DMS 273 (cell line): ENCODE measurements at regions not wholly inside any gene's neighbourhood (a gene's known extent, or its start where the extent isn't known, plus 50 kb on each side); places are given as distances from the start of the nearest gene placed in this dataset.
A peak's percentile ranks its signal among the peaks of the same experiment; 100 is the strongest.

Experiments used
- DNase-seq: peaks from one replicate; lab custom pipeline; 2025; ENCODE audit not compliant: unreplicated experiment; lab: John Stamatoyannopoulos, UW

GRCh38 chr10:88107296-88108097, 244.1 kb downstream of the PTEN start:
- no peak for DNase-seq

DNA sequence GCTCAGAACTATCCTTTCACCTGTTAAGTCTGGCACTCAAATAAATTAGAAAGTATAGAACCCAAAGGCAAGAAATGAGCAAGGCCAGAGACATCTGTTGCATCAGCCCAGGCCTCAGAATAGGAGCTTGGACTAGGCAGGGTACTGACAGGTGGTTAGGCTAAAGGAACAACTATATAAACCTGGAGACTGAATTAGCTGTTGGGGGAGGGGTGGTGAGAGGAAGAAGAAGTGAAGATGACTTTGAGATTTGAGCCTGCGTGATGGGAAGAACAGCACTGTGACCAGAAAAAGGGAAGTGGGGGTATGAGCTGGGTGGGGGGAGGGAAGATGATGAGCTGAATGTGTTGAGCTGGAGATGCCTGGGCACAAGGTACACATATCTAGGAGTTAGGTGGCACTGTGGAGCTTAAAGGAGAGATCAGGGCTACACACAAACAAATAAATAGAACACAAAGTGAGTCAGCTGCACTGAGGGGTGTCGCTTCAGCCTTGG, 244.7 kb downstream of the PTEN start:
- no peak for DNase-seq

GRCh38 chr10:88110355-88110754, 246.9 kb downstream of the PTEN start:
- no peak for DNase-seq

DNA sequence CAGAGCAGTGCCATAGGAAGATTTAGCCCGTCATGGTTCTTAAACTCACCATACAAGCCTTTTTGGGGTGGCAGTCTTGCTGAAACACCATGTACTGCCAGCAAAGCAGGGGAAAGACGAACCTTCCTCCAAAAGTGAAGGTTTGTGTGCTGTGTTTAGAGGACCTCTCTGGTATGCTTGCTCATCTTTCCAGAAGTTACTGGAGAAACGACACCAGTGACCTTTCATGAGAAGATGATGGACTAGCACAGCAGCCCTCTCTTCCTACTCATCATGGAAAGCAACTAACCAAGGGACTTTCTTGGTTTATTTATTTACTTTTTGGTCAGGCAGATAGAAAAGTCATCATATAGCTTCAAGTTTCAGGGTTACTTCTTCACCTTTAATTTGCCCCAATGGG, 247.4 kb downstream of the PTEN start:
- no peak for DNase-seq

- no peak for DNase-seq
Measured at GRCh38 chr10:88111294-88111693, 247.9 kb downstream of the PTEN start.

- DNase-seq, result no peak
Measured at GRCh38 chr10:88113232-88113631, 249.8 kb downstream of the PTEN start.

- DNase-seq, result no peak
Measured at GRCh38 chr10:88113657-88114272, 250.3 kb downstream of the PTEN start.

- peak; percentile 72 for DNase-seq
Measured at GRCh38 chr10:88114368-88114767, 250.9 kb downstream of the PTEN start.

DNA sequence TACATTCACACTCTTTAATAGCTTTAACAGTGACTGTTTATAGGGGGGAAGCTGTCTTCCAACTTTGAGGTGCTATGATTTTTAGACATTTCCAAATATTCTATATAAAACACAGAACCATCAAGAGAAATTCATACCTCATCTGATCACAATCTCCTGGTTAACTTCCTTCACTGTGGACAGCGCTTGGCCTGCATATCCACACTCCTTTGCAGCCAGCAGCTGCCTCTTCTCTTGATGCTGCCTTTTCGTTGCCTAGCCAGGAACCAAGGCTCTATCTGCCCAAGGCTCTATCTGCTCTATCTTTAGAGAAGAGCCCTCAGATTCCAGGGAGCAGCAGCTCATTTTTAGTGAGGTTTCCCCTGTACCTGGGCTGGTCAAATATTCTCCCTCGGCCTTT, 252.0 kb downstream of the PTEN start:
- DNase-seq, result no peak

GRCh38 chr10:88115968-88116367, 252.5 kb downstream of the PTEN start:
- no peak for DNase-seq

GRCh38 chr10:88116481-88116880, 253.1 kb downstream of the PTEN start:
- DNase-seq, result no peak

DNA sequence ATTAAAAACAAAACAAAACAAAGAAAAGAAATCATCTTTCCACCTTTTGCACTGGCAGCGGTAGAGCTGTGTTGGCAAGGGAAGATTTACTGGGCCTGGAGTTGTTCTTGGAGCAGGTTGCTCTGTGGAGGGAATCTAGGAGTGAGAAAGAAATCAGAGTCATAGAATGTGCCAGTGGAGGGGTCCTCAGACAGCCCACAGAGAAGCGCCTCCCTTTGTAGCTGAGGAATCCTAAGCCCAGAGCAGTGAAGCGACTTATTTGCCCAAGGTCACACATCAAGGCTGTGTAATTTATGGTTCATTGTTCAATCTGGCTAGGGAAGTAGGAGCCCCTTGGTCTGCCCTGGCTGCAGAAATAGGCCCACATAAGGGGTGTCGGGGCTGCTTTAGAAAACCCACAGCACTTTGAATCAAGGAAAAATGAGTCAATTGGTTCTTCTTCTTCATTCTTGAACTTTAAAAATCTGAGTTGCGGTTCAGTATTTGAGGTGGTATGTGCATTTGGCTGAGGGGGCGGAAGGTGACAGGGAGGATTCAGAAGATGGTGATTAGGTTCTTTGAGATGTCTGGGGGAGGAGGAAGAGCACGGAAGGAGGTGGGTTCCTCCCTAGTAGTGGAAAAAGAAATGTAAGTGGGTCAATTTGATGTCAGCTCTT, 253.7 kb downstream of the PTEN start:
- no peak for DNase-seq

DNA sequence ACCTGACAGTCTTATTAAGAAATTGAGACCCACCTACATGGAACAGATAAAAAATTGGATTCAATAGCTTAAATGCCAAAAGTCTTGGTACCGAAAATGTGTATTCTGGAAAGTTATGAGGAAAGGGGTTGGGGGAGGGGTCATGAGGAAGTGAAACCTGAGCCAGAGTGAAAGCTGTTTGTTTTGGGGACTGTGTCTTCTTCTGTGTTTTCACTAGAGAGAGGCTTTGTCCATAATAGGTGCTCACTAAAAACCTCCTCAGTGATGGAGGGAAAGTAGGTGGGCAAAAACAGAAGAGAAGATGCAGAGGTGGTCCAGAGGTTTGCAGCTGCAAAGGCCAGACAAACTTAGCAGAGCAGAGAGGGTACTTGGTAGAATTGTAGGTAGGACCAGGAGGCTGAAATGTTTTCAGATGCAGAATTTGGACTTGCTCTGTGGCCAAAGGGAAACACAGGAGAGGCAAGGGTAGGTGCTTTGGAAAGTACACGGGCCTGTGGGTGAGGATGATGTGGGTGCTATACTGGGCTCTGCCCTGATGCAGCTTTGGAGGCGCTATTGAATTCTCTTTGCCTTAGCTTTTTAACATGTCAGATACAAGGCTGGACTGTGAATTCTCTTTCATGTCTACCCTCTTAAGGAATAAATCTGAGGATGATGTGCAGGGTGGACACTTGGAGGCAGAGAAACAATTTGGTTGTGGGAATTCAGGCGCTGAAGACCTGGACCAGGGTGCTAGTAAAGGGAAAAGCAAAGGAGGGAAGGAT, 254.6 kb downstream of the PTEN start:
- DNase-seq, result peak; percentile 19

DNA sequence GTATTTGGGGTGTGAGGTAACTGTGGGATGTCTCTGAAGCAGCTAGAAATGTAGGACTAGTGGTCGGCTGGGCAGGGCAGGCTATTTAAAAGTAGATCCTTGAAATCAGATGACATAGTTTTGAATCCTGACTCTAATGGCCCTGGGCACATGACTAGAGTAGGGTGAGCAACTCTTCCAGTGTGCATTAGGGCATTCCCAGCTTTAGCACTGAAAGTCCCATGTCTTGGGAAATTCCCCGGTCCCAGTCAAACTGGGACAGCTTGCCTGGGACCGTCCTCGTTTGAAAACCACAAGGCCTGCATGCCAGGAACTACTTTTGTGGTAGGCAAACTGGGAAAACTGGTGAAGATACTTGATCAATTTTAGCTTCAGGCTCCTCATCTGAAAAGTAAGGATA, 255.3 kb downstream of the PTEN start:
- DNase-seq, result no peak

DNA sequence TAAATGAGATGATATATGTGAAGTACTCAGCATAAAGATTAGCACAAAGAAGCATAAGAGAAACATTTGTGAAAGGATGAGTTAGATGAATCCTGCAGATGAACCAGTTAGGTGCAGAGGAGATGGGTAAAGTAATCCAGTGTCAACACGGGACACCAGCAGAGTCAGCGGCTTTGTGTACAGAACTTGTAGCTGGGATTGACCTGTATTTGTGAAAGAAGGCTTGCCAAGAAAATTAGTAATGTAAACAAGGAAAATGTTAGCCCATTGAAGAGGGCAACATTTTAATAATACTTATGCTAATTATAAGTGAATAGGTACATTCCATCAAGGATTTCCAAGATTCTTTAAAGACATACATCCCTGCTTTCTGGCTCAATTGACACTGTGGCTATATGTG, 255.7 kb downstream of the PTEN start:
- no peak for DNase-seq

DNA sequence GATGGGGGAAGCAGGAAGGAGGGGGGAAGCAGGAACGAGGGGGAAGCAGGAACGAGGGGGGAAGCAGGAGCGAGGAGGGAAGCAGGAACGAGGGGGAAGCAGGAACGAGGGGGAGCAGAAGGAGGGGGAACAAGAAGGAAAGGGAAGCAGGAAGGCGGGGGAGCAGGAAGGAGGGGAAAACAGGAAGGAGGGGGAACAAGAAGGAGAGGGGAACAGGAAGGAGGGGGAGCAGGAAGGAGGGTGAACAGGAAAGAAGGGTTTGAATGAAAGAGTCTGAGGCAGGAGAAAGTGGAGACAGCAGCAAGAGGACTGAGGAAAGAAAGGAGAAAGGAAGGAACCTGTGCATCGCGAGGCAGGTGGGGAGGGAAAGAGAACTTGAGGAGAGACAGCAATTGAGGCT, 256.6 kb downstream of the PTEN start:
- DNase-seq, result peak; percentile 8

- no peak for DNase-seq
Measured at GRCh38 chr10:88120599-88121333, 257.3 kb downstream of the PTEN start.

DNA sequence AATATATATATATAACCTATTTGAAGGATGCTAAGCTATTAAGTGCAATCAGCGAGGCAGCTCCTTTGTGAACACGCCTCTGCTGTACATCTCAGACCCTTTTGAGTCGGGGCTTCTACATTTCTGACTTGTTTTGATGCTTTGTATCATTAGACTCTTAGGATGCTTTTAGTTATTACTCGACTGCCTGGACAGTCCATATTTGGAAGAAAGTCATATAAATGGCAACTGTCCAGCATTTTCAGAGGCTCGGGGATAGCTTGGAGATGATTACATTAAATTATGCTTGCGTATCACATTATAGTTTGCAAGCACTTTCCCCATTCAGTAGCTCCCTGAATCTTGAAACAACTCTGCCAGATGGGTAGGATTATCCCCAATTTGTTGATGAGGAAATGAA, 257.9 kb downstream of the PTEN start:
- DNase-seq, result no peak

DNA sequence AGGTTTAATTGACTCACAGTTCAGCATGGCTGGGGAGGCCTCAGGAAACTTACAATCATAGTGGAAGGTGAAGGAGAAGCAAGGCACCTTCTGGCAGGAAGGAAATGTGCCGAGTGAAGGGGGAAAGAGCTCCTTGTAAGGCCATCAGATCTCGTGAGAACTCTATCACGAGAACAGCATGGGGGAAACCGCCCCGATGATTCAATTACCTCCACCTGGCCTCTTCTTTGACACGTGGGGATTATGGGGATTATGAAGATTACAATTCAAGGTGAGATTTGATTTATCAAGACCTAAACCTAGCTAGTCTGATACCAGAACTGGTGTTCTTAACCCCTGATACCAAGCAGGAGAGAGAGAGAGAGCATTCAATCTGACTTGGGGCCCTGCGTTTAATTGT, 258.7 kb downstream of the PTEN start:
- DNase-seq, result no peak

DNA sequence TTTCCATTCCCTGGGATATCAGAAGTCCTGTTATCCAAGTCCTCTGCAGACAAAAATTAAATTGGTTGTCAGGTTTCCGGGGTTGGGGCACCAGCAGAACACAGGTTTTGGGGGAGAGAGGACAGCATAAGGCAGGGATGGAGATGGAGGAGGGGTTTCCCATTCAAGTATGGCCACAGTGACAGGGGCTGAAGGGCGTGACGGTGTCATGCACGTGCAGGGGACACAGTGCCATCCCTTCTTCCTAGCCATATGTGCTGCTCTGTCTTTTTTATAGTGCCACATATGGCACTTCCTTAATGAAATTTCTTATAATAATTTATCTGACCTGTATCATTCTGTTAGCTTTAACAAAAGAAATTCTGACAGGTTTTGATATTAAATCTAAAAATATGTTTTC, 259.2 kb downstream of the PTEN start:
- DNase-seq, result no peak

- peak; percentile 55 for DNase-seq
Measured at GRCh38 chr10:88125766-88126165, 262.3 kb downstream of the PTEN start.
